Anterior cingulate cortex (tissue), 58 donors: ENCODE measurements at regions not wholly inside any gene's neighbourhood (a gene's known extent, or its start where the extent isn't known, plus 50 kb on each side); places are given as distances from the start of the nearest gene placed in this dataset.

Experiments used
- DNase-seq, 58 donors: peaks; one replicate each; lab custom pipeline; 2025; lab: John Stamatoyannopoulos, UW

DNA sequence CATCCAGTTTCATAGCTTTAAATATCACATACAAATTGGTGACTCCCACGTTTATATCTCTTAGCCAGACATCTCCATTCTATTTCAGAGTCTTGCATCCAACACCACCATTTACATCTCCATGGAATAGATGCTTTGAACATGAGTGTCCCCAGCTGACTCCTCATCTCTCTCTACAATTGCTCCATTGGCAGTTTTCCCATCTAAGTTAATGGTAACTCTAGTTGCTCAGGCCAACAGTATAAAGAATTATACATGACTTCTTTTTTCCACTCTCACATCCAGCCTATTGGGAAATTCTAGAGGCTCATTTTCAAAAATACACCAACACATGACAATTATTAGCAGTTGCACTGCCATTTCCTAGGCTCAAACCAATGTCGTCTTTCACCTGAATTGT, 388.2 kb downstream of the STIM2 start:
- DNase-seq, result no peak

- no peak for DNase-seq
Measured at GRCh38 chr4:27251771-27252170, 391.1 kb downstream of the STIM2 start.

DNA sequence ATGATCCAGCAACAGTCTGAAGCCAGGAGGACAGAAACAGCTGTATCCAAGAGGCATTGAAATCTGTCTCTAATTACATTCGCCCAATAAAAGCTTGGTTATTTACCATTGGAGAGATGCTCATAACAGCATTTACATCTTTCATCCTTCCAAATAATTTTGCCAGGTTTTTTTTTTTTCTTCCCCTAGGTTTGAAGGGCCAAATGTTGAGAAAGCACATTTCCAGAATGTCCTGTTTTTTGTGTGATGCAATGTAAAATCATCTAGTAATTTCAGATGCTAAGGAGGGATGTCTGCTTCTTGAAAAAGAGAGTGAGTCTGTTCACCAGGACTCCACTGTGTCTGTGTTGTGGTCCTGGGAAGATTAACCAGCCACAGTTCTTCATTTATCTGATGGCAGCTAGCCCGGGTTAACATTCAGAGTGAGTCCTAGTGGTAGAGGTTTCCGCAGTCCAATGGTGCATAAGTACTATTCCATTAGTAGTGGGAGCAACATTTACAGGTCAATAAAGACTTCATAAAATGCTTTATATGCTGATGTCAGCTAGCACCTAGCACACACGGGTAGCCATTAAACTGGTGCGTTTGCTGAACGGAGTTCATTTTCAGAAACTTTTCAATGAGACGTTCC, 406.8 kb downstream of the STIM2 start:
- no peak for DNase-seq

DNA sequence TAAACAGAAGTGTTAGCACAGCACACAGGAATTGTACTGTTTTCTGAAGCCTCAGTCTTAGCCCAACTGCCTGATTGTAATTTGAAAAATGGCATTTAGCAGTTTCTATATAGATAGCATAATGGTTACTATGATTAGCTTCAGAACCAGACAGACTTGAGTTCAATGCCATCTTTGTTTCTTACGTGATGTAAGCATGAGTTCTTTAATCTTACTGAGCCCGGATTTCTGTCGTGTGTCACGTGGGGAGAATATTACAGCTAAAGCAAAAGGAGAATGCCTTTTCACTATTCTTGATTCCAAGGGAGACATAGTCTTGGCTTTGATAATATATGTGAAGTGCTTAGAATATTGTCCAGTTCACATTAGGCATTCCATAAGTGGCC, 407.3 kb downstream of the STIM2 start:
- no peak for DNase-seq

DNA sequence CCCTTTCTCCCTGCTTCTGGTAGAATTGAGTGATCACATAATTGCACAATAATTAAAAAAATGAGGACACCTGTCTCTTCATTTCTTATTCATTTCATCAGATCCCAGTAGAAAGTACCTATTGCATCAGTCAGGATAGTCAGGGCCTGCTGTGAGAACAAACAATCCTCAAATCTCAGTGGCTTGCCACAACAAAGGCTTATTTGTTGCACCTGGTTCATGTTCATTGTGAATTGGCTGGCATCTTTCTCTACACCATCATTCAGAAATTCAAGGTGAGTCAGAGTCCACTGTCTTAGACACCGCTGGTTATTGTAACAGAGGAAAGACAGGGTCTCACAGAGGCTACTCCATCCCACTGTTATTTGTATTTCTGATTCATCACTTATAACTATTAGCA, 409.8 kb downstream of the STIM2 start:
- DNase-seq, result no peak

GRCh38 chr4:27271555-27271954, 410.9 kb downstream of the STIM2 start:
- DNase-seq, result no peak

DNA sequence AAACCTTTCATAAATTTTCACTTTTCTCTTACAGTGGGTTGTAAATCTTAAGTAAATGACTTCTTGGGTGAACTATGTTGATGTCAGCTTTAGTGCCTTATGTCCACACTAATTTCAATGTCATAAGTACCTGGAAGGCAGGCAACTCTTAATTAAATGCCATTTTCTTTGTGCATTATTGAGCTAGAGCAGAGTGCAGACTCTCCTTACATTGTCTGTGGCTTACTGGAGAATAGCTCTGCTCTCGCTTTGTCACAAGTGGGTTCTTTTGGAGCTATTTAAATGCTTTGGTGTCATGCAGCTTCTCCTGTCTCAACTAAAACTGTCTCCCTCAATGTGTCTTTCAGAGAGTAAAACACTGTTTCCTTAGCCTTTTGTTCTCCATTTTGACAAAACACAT, 411.6 kb downstream of the STIM2 start:
- DNase-seq, result no peak

DNA sequence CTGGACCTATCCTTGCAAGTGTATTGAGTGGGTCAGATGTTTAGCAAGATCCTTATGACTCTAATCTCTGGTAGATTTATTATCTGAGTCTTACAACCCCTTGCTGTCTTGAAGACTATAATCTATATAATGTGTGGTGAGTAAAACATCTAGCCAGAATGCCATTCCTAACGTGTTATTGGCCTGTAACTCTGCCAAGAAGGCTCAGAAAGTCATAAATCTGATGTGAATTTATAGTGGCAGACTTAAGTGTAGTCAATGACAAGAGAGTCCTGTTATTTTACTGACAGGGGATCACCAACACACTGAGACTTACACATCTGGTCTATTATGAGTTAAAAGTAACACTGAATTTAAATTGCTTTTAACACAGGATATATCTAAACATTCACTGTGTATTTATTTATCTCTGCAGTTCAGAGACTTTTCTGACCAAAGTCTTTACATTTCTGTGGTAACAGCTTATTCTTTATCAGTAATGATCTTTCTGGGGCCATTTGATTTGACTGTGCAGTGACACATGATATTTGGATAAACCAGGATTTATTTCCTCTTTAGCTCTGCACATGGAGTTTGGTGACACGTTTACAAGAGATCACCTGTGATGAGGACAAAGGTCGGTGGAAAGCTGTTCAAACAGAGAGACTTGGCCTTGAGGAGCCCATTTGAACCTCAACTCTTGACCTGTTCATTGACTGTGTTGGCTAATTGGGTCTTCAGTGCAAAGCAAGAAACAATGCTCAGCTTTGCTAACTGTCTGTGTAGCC, 415.8 kb downstream of the STIM2 start:
- DNase-seq, result no peak

GRCh38 chr4:27278615-27279375, 418.2 kb downstream of the STIM2 start:
- DNase-seq, result no peak

DNA sequence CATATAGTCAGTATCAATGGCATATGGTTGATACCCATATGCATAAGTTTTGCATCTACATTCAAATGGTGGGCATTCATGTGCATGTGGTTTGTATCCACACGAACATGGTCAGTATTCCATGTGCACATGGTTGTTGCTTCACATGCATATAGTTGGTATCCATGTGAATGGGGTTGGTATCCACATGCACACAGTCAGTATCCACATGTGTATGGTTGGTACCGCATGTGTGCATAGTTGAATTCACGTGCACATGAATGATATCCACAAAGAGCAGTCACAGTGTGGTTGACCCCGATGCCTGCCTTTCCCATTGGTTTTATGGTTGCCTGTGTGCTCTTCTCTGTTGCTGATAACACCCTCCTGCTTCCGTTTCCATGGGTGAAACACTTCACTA, 427.9 kb downstream of the STIM2 start:
- DNase-seq, result no peak

- no peak for DNase-seq
Measured at GRCh38 chr4:27289704-27290103, 429.1 kb downstream of the STIM2 start.

DNA sequence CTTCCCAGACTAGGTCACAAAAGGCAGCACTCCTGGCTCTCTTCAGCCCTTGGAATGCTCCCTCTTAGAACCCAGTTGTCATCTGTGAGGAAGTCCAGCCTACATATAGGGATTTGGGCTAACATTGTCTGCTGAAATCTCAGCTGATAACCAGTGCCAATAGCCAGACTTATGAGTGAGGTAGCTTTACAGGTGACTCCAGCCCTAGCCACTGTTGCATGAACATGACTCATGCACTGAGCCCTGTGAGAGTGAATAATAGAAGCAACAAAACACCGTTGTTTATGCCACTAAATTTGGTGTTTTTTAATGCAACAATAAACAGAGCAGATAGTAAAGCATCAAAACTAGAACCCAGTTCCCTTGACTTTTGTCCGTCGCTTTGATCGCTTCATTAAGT, 433.2 kb downstream of the STIM2 start:
- DNase-seq, result no peak

GRCh38 chr4:27304751-27305150, 444.1 kb downstream of the STIM2 start:
- DNase-seq, result no peak

DNA sequence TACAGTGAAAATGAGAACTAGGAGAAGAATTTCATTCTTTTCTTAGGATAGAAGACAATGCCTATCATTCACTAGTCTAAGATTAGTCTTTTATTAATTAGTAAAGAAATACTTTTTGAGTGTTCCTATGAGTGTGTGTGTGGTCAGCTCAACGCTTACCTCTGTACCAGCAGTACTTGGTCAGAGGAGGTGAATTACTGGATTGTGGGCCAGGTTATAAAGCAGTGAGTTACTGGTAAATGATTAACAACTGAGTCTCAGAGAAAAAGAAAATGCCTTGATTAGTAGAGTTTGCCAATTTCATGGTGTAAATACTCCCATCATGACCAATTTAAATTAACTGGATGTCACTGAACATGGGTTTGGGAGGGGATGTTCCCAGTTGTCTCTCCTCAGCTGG, 444.6 kb downstream of the STIM2 start:
- no peak for DNase-seq

DNA sequence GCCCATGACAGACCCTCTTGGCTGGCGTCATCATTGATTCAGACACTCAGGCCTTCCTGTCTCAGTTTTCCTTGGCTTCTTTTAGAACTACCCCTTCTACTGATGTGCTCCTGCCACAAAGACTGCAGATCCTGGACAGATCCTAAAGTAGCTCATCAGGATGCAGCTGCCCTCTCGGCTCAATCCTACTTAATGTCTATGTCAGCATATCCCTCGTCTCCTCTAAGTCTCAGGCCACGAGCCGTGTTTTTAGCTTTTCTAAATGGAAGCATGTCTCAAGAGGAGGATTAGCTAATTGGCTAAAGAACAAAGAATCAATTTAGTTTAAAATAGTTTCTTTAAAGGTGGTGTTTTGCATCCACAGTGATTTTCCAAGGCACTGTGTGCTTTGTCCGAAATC, 447.7 kb downstream of the STIM2 start:
- DNase-seq, result no peak

- DNase-seq, result no peak
Measured at GRCh38 chr4:27315625-27316024, 455.0 kb downstream of the STIM2 start.

- no peak for DNase-seq
Measured at GRCh38 chr4:27316176-27316575, 455.5 kb downstream of the STIM2 start.

- DNase-seq, result peak in 14 of 58 donors; percentile 0 to 15 (median 2)
Measured at GRCh38 chr4:27318740-27319139, 458.1 kb downstream of the STIM2 start.

DNA sequence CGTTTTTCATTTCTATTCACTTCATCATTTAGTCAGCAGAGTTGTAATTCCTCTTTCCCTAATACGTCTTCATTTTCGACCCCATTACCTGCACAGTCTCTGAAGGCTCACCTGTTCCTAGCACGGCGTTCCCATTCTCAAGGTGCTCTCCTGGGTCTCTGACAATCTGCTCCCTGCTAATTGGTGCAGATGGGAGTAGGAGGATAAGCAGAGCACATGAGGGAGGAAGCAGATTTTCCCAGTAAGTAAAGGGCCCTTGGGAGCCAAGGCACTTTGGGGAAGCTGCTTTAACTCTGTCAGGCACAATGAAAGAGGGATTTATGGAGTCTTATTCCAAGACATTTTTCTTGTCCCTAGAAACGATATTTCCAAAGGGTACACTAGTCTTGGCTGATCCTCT, 466.4 kb downstream of the STIM2 start:
- no peak for DNase-seq

GRCh38 chr4:27327421-27328181, 467.0 kb downstream of the STIM2 start:
- DNase-seq, result no peak

DNA sequence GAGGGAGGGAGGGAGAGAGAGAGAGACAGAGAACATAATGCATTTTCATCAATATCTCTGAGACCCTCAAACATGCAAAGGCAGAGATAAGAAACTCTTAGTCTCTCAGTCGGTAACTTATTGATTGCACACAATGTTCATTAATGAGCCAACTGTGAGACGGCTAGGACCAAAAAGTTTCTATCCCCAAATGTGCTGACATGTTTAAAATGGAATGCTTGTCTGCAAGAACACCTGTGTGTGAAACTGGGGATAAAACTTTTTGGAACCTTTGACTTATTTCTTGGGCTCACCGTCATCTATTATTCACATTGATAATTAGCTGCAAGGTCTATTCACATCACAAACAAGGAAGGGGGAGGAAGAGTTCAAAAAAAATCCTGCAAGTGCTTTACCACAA, 477.9 kb downstream of the STIM2 start:
- no peak for DNase-seq
